GM12892 (cell line): ENCODE measurements at regions not wholly inside any gene's neighbourhood (a gene's known extent, or its start where the extent isn't known, plus 50 kb on each side); places are given as distances from the start of the nearest gene placed in this dataset.

Source experiments
- DNase-seq: peaks from one replicate; pipeline ENCODE4 v3.0.0; 2011; ENCODE audit not compliant: insufficient read length
- FAIRE-seq: peaks from 2 replicates; lab custom pipeline; 2011; peaks lifted over from hg19 to GRCh38; lab: Jason Lieb, UNC
- POLR2A ChIP-seq: IDR thresholded peaks from 2 replicates; pipeline ENCODE4 v1.6.1; 2011; ENCODE audit warnings: low read depth, low read length, control low read depth
- POLR2AphosphoS5 ChIP-seq: IDR thresholded peaks from 2 replicates; pipeline ENCODE4 v1.6.1; 2011; ENCODE audit warnings: low read depth, low read length, control low read depth
- TAF1 ChIP-seq: IDR thresholded peaks from 2 replicates; pipeline ENCODE4 v1.6.1; 2011; ENCODE audit warnings: low read depth, mild to moderate bottlenecking, control low read depth, low read length, borderline replicate concordance

DNA sequence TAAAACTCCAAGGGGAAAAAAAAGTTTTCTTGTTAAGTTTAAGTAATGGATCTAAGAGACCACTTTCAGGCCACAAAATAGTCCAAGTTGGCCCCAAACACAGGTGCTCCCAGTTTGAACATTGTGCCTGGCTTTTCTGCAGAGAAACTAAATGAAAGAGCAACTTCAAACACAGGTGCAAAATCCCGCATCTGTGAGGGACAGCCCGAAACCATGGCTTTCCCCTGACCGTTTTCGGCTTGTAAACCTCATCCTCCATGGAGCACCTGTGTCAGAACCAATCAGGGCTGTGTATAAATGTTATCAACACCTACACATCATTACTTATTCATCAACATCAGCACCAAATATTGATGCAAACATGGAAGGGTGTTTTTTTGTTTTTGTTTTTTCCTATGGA lies 126.8 kb upstream of the OBI1 start:
- TF ChIP-seq POLR2AphosphoS5 (no peak), TAF1 (no peak), POLR2A (no peak)
- FAIRE-seq (no peak), DNase-seq (no peak)

DNA sequence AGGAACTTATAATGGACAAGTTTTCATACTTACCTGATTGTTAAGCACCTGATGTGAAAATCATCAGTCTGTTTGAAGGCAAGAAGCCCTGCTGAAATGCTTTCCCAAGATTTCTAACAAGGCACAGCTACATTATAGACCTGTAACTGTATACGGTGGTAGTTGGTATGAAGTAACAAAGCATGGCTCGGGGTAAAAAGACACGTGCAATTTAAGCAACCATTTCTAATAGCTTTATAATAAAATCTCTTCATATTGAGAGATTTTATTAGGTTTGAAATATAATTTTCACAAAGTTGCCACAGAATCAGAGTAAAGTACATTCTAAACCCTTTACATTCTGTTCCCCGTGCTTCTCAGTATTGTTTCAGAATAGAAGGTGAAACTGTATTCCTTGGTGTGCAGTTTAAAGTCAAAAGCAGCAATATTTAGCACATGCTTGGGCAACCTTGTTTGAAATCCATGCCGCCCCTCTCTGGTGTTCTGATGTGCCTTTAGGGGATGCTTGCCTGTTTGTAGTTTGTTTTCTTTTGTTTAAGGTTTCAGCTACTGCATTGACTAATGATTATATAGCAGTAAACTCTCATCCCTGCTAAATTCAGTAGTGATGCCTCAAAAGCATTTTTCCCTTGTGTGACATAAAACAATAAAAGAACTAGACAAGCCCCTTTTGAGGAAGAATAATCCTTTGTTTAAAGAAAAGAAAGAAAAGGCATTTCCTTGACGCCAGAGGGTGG lies 125.2 kb upstream of the OBI1 start:
- TF ChIP-seq POLR2A (no peak), POLR2AphosphoS5 (no peak), TAF1 (no peak)
- DNase-seq (no peak), FAIRE-seq (no peak)

DNA sequence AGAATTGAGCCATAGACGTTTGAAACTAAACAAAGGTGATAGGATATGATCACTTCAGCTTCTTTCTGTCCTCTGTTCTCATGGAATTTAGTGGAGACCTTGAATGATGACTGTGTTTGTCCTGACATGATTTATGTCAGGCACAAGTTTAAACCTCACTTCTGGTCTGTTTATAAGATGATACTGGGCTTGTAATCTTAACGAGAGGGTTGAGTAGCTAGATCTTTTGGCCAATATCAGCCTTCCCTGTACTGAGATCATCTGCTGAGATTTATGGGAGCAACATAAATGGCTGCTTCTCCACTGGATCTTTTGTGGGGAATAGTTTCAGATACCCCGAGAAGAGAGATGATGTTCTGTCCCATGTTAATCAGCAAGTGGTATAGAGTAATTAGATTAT lies 121.8 kb upstream of the OBI1 start:
- no peak for DNase-seq
- TF ChIP-seq TAF1 = no peak
- FAIRE-seq = no peak

DNA sequence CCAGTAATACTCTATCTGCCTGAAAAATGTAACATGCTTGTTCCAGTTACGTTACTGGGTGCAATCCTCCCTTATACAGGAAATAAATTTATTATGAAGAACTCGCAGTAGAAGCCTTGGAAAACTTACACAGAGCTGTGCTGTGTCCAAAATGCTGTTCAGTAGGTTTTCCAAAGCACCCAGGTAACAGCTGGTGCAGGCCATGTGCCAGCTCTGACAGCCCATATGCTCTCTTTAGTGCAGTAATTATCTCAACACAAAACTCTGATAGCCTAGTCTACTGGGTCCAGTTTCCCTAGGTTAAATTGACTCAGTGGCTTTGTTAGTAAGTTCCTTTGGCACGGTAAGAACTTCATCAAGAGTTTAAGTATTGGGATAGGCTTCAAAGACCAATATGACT lies 120.7 kb upstream of the OBI1 start:
- no peak for DNase-seq
- no peak for FAIRE-seq
- no peak for TF ChIP-seq POLR2AphosphoS5
- no peak for TF ChIP-seq TAF1
- TF ChIP-seq POLR2A = no peak

GRCh38 chr13:78777976-78778375 lies 119.0 kb upstream of the OBI1 start:
- no peak for FAIRE-seq

GRCh38 chr13:78777396-78777795 lies 118.4 kb upstream of the OBI1 start:
- FAIRE-seq (no peak), DNase-seq (no peak)
- no peak for TF ChIP-seq POLR2A
- no peak for TF ChIP-seq POLR2AphosphoS5
- TF ChIP-seq TAF1 = no peak

More at GRCh38 chr13:78777976-78778375, 119.0 kb upstream of the OBI1 start:
- TF ChIP-seq POLR2A = no peak
- no peak for TF ChIP-seq POLR2AphosphoS5
- TF ChIP-seq TAF1 = no peak
- no peak for DNase-seq

DNA sequence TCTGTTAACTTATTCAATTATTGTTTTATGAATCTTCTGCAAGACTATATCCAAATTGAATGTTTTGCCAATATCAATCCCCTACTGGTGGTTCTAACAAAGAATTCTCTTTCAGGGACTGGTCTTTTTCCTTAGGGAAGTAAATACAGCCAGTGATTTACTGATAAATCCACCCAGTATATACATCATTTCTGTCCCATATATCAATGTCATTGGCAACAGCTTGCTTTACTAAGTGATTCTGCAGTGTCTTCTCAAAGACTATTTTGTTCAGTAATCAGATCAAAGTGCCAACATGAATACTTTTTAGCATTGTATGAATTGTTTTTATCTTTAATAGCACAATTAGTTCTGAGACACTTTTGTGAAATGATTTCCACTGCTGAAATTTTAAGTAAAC lies 114.0 kb upstream of the OBI1 start:
- no peak for TF ChIP-seq POLR2A
- TF ChIP-seq POLR2AphosphoS5 = no peak
- no peak for TF ChIP-seq TAF1
- FAIRE-seq (no peak), DNase-seq (no peak)

GRCh38 chr13:78770601-78771000 lies 111.6 kb upstream of the OBI1 start:
- TF ChIP-seq TAF1 = no peak
- no peak for TF ChIP-seq POLR2AphosphoS5
- TF ChIP-seq POLR2A = no peak
- DNase-seq (no peak), FAIRE-seq (no peak)

GRCh38 chr13:78768950-78769349 lies 110.0 kb upstream of the OBI1 start:
- no peak for DNase-seq
- no peak for TF ChIP-seq POLR2AphosphoS5
- no peak for TF ChIP-seq POLR2A
- TF ChIP-seq TAF1 = no peak
- FAIRE-seq = no peak

DNA sequence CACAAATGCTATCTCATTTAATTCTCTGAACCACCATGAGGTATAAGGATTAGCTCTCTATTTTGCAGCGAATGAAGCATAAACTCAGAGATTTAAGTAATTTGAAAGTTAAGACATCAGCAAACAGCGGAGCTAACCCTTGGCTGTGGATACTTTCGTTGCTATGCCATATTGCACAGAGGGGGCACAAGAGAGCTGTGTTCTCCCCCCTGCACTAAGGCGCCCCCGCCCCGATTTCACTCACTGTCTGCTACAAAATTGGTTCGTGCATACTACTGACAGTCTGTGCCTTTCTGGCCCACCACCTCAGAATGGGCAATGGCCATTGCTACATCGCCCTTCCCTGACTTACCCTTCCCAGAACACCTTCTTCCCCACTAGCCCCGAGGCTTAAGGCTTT lies 105.7 kb upstream of the OBI1 start:
- DNase-seq = no peak
- no peak for FAIRE-seq

DNA sequence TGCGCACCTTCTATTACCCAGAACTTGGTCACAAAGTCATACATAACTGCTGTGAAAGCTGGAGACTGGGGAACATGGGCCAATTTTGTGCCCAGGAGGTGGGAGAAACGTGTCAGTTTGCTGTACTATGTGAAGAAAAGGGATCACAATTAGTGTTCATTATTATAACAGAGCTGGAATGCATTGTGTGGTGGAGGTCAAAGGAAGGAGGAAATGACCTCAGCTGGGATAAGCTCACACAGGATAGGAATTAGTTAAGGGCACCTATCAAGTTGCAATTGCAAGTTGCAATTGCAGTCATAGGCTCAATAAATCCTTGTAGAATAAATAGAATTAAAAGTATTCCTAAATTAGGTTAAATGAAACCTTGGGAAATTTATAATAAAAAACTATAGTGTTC lies 103.9 kb upstream of the OBI1 start:
- DNase-seq (no peak), FAIRE-seq (no peak)
- TF ChIP-seq POLR2A (no peak), TAF1 (no peak), POLR2AphosphoS5 (no peak)

More for the DNA sequence above, 105.7 kb upstream of the OBI1 start:
- TF ChIP-seq TAF1 (no peak), POLR2A (no peak), POLR2AphosphoS5 (no peak)

DNA sequence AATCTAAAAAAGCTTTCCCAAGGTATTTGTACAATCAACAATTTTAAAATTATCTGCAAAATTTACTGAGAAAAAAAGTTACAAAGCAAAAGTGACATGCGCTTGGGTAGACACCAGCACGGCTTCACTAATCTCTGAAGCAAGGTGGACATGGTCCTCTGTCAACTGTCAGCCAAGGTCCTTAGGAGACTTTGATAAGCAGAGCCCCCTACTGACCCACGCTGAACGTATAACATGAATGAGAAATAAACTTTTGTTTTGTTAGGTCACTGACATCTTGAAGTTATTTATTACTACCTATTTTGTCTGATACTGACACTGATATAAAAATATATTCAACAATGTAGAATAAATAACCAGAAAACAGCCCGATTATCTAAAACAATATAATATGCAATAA lies 100.7 kb upstream of the OBI1 start:
- DNase-seq (no peak), FAIRE-seq (no peak)
- TF ChIP-seq POLR2AphosphoS5 (no peak), POLR2A (no peak), TAF1 (no peak)
